ENCODE measurements at regions not wholly inside any gene's neighbourhood (a gene's known extent, or its start where the extent isn't known, plus 50 kb on each side); places are given as distances from the start of the nearest gene placed in this dataset.

DNA sequence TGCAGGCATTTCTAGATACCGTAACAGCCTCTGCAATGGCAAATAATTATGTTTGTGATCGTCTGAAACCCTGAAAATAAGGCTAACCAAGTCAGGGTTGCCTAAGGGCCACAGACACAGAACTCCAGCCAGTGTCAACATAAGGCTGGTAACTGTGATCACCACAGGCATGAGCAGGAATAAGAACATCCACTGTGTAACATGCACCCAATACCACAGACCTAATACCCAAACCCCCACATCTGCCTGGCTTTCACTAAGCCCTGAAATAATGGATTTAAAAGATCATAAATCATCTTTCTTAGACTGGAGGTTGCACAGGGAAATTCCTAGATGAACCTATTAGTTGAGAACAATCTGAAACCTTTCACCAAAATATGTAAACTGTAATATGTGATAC lies 394.5 kb downstream of the NFIB start:
- H3K27ac ChIP-seq (ENCODE audit: low read length in 2 of 2), result no peak overlapping the region
- no peak overlapping the region for H2AFZ ChIP-seq (ENCODE audit: insufficient read depth, low read depth, low read length, poor library complexity, severe bottlenecking)
- H3K9ac ChIP-seq (ENCODE audit: low read length), result no peak overlapping the region
- no peaks in the 10 kb centered on the region for H3K27me3 ChIP-seq (replicated peaks in 1 of 4; ENCODE audit: control extremely low read depth in 1 of 4, control insufficient read depth in 3 of 4, insufficient read depth in 4 of 4, low read length in 3 of 4)
- WGBS (ENCODE audit: insufficient coverage), result 85% methylated on average over 2 of the region's 2 CpGs
- H3K27ac Mint-ChIP-seq, result no peak overlapping the region
- H3K36me3 ChIP-seq (replicated peaks in 1 of 2; ENCODE audit: control extremely low read depth in 1 of 2, control insufficient read depth in 1 of 2, extremely low read depth in 1 of 2, insufficient read depth in 2 of 2, low read length in 1 of 2), result no peaks in the 10 kb centered on the region
- H3K4me3 ChIP-seq (ENCODE audit: control extremely low read depth in 1 of 5, extremely low read depth in 1 of 5, insufficient read depth in 1 of 5, low read depth in 2 of 5, low read length in 4 of 5), result no peak overlapping the region
- H3K4me1 ChIP-seq (ENCODE audit: control insufficient read depth in 2 of 2, insufficient read depth in 2 of 2, low read length in 2 of 2), result no peaks in the 10 kb centered on the region
- no peaks in the 10 kb centered on the region for H3K9me3 Mint-ChIP-seq (ENCODE audit: insufficient read depth)
- no peaks in the 10 kb centered on the region for H3K4me1 Mint-ChIP-seq
- H3K79me2 ChIP-seq (ENCODE audit: control insufficient read depth, insufficient read depth, low read length), result no peaks in the 10 kb centered on the region
- ChIA-PET CTCF (no interaction called here), POLR2A (no interaction called here)
- H3K27me3 Mint-ChIP-seq, result no peaks in the 10 kb centered on the region
- DNase-seq (no peak), ATAC-seq (ENCODE audit: low read depth) (no peak)
- no peaks in the 10 kb centered on the region for H4K20me1 ChIP-seq (ENCODE audit: control insufficient read depth, insufficient read depth, low read length, poor library complexity, severe bottlenecking)
- H3K4me3 Mint-ChIP-seq, result no peak overlapping the region
- H3K4me2 ChIP-seq (replicated peaks; ENCODE audit: low read depth, low read length, poor library complexity, severe bottlenecking), result no peak overlapping the region
- intact Hi-C loops (cut with micrococcal nuclease), result no loop called here
- no peak for TF ChIP-seq EZH2 (IDR thresholded peaks at IDR 0.05; ENCODE audit: borderline replicate concordance, insufficient read depth, low read depth, low read length, poor library complexity, severe bottlenecking)
- TF ChIP-seq, protein P1, sequence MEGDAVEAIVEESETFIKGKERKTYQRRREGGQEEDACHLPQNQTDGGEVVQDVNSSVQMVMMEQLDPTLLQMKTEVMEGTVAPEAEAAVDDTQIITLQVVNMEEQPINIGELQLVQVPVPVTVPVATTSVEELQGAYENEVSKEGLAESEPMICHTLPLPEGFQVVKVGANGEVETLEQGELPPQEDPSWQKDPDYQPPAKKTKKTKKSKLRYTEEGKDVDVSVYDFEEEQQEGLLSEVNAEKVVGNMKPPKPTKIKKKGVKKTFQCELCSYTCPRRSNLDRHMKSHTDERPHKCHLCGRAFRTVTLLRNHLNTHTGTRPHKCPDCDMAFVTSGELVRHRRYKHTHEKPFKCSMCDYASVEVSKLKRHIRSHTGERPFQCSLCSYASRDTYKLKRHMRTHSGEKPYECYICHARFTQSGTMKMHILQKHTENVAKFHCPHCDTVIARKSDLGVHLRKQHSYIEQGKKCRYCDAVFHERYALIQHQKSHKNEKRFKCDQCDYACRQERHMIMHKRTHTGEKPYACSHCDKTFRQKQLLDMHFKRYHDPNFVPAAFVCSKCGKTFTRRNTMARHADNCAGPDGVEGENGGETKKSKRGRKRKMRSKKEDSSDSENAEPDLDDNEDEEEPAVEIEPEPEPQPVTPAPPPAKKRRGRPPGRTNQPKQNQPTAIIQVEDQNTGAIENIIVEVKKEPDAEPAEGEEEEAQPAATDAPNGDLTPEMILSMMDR (IDR thresholded peaks at IDR 0.05), result no peak
- no peaks in the 10 kb centered on the region for H3K9me3 ChIP-seq (ENCODE audit: control extremely low read depth in 1 of 3, control insufficient read depth in 2 of 3, insufficient read depth in 1 of 3, low read length in 2 of 3)

DNA sequence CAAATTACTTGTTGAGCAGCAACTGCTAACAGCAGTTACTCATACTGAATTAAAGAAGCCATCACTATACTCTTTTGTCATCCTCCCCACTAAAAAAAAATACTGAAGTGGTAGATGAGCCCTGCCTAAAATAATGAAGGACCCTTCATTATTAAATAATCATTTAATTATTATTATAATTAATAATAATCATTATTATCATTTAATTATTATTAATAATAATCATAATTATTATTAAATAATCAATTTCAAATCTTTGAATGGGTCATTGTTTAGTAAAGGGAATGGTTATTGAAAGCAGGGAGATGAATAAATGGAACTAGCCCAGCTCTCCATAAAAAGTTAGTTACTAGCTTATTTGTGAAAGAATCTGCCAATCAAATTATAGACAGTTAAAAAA lies 396.4 kb downstream of the NFIB start:
- H2AFZ ChIP-seq (ENCODE audit: insufficient read depth, low read depth, low read length, poor library complexity, severe bottlenecking), result no peak overlapping the region
- no peaks in the 10 kb centered on the region for H3K27me3 ChIP-seq (replicated peaks in 1 of 4; ENCODE audit: control extremely low read depth in 1 of 4, control insufficient read depth in 3 of 4, insufficient read depth in 4 of 4, low read length in 3 of 4)
- H3K27ac ChIP-seq (ENCODE audit: low read length in 2 of 2), result no peak overlapping the region
- H3K4me3 ChIP-seq (ENCODE audit: control extremely low read depth in 1 of 5, extremely low read depth in 1 of 5, insufficient read depth in 1 of 5, low read depth in 2 of 5, low read length in 4 of 5), result no peak overlapping the region
- no peak for ATAC-seq (ENCODE audit: low read depth)
- intact Hi-C loops (cut with micrococcal nuclease), result no loop called here
- no peaks in the 10 kb centered on the region for H4K20me1 ChIP-seq (ENCODE audit: control insufficient read depth, insufficient read depth, low read length, poor library complexity, severe bottlenecking)
- Mint-ChIP-seq H3K27ac (no peak overlapping the region), H3K4me3 (no peak overlapping the region), H3K27me3 (no peaks in the 10 kb centered on the region), H3K4me1 (no peaks in the 10 kb centered on the region), H3K9me3 (ENCODE audit: insufficient read depth) (no peaks in the 10 kb centered on the region)
- H3K36me3 ChIP-seq (replicated peaks in 1 of 2; ENCODE audit: control extremely low read depth in 1 of 2, control insufficient read depth in 1 of 2, extremely low read depth in 1 of 2, insufficient read depth in 2 of 2, low read length in 1 of 2), result no peaks in the 10 kb centered on the region
- no peak overlapping the region for H3K9ac ChIP-seq (ENCODE audit: low read length)
- POLR2A ChIA-PET, result no interaction called here
- DNase-seq, result no peak
- CTCF ChIA-PET, result no interaction called here
- no peaks in the 10 kb centered on the region for H3K9me3 ChIP-seq (ENCODE audit: control extremely low read depth in 1 of 3, control insufficient read depth in 2 of 3, insufficient read depth in 1 of 3, low read length in 2 of 3)
- no peaks in the 10 kb centered on the region for H3K4me1 ChIP-seq (ENCODE audit: control insufficient read depth in 2 of 2, insufficient read depth in 2 of 2, low read length in 2 of 2)
- TF ChIP-seq, protein P1 (IDR thresholded peaks at IDR 0.05), result no peak
- TF ChIP-seq EZH2 (IDR thresholded peaks at IDR 0.05; ENCODE audit: borderline replicate concordance, insufficient read depth, low read depth, low read length, poor library complexity, severe bottlenecking), result no peak
- H3K4me2 ChIP-seq (replicated peaks; ENCODE audit: low read depth, low read length, poor library complexity, severe bottlenecking), result no peak overlapping the region
- no peaks in the 10 kb centered on the region for H3K79me2 ChIP-seq (ENCODE audit: control insufficient read depth, insufficient read depth, low read length)

Measured in B cell (primary cell).